K562 (cell line): ENCODE measurements at regions not wholly inside any gene's neighbourhood (a gene's known extent, or its start where the extent isn't known, plus 50 kb on each side); places are given as distances from the start of the nearest gene placed in this dataset.

ENCODE experiments used
- ATAC-seq: fragments of 200-7000 bp; cut with Tn5 transposase; 3 replicates; pipeline ENCODE4 v1.9.1; 2020; ENCODE audit warnings: moderate library complexity
- BruUV-seq: library from RNA; stranded (reverse); fragments of 400-500 nt; replicated peaks from 2 replicates; lab custom pipeline; 2021; lab: Mats Ljungman, UMichigan
- CTCF ChIA-PET: fragments of 300-600 bp; formaldehyde crosslinking; extraction: SDS; loops from one replicate; lab custom pipeline; 2021; ENCODE audit warnings: low intra/inter-chr PET ratio; lab: Yijun Ruan, JAX
- POLR2A ChIA-PET: fragments of 300-600, 350-650 bp; sonication (Branson Sonifier 250); formaldehyde crosslinking; extraction: SDS; loops from one replicate; lab custom pipeline; 2021; ENCODE audit warnings: antibody characterized with exemption, inconsistent platforms; lab: Yijun Ruan, JAX
- DNase-seq, 4 experiments: peaks; one replicate each; pipeline versions ENCODE4 v3.0.0 to v3.0.0-alpha.2; 2011 to 2018; ENCODE audit warnings: low spot score in 3 of 4, mixed read lengths in 3 of 4; ENCODE audit errors: extremely low read depth in 1 of 4
- FAIRE-seq: peaks from 2 replicates; lab custom pipeline; 2011; peaks lifted over from hg19 to GRCh38; lab: Jason Lieb, UNC
- H2AFZ ChIP-seq: 2 replicates; pipeline ENCODE4 v1.6.0; 2011; ENCODE audit warnings: low read depth, low read length, control low read depth, inconsistent platforms
- H3K27ac ChIP-seq: fragments of 200-600 bp; 3 replicates; pipeline ENCODE4 v1.8.0; 2011; ENCODE audit warnings: low read depth, mild to moderate bottlenecking, control low read depth, inconsistent platforms, low read length, moderate library complexity, mixed read lengths; ENCODE audit errors: extremely low read depth
- H3K27me3 ChIP-seq, 2 experiments: fragments of 300-600 bp in 1 of 2; 2 replicates in 1 of 2; 3 replicates in 1 of 2; pipeline versions ENCODE4 v1.6.0 to v1.8.0; 2011; ENCODE audit warnings: inconsistent platforms in 2 of 2, low read length in 2 of 2, mild to moderate bottlenecking in 1 of 2, mixed read lengths in 1 of 2, moderate library complexity in 1 of 2; ENCODE audit not compliant: control insufficient read depth in 2 of 2, insufficient read depth in 2 of 2
- H3K36me3 ChIP-seq: fragments of 300-600 bp; 3 replicates; pipeline ENCODE4 v1.8.0; 2011; ENCODE audit warnings: mild to moderate bottlenecking, low read length, inconsistent platforms; ENCODE audit not compliant: control insufficient read depth, insufficient read depth
- H3K4me1 ChIP-seq, 2 experiments: fragments of 200-600 bp in 1 of 2; replicated peaks in 1 of 2; 2 replicates in 1 of 2; 3 replicates in 1 of 2; pipeline versions ENCODE4 v1.5.1 to v1.8.0; 2011; ENCODE audit warnings: inconsistent platforms in 2 of 2, low read length in 2 of 2, mild to moderate bottlenecking in 1 of 2, mixed read lengths in 1 of 2, moderate library complexity in 1 of 2; ENCODE audit not compliant: control insufficient read depth in 2 of 2, insufficient read depth in 2 of 2
- H3K4me2 ChIP-seq: 2 replicates; pipeline ENCODE4 v1.6.1; 2011; ENCODE audit warnings: low read length, control low read depth, inconsistent platforms, mixed read lengths; ENCODE audit not compliant: insufficient read depth
- H3K4me3 ChIP-seq: fragments of 200-600 bp; sonication (generic), shearing (Covaris generic); 2 replicates; pipeline ENCODE4 v1.5.1; 2016; ENCODE audit warnings: control low read depth, inconsistent platforms
- H3K79me2 ChIP-seq: fragments of 200-600 bp; 3 replicates; pipeline ENCODE4 v1.8.0; 2011; ENCODE audit warnings: low read length, inconsistent platforms; ENCODE audit not compliant: control insufficient read depth, insufficient read depth
- H3K9ac ChIP-seq, 2 experiments: 2 replicates each; pipeline versions ENCODE4 v1.6.0 to v1.6.1; 2011; ENCODE audit warnings: low read depth in 2 of 2, low read length in 2 of 2, control low read depth in 1 of 2, inconsistent platforms in 1 of 2, mild to moderate bottlenecking in 1 of 2, mixed read lengths in 1 of 2; ENCODE audit not compliant: insufficient read depth in 1 of 2
- H3K9me1 ChIP-seq: one replicate; pipeline ENCODE4 v1.6.0; 2011; ENCODE audit warnings: inconsistent platforms, mild to moderate bottlenecking, low read length, moderate library complexity; ENCODE audit not compliant: control insufficient read depth, insufficient read depth
- H3K9me3 ChIP-seq: replicated peaks from 2 replicates; pipeline ENCODE4 v1.5.1; 2011; ENCODE audit warnings: low read depth, low read length, inconsistent platforms; ENCODE audit not compliant: control insufficient read depth, insufficient read depth
- H4K20me1 ChIP-seq: replicated peaks from 2 replicates; pipeline ENCODE4 v1.6.1; 2011; ENCODE audit warnings: low read length, inconsistent platforms, mixed read lengths; ENCODE audit not compliant: control insufficient read depth, insufficient read depth
- BRF1 ChIP-seq: IDR thresholded peaks from 3 replicates; pipeline ENCODE4 v1.6.1; 2011; ENCODE audit warnings: borderline replicate concordance, mild to moderate bottlenecking; ENCODE audit not compliant: insufficient read length; ENCODE audit errors: extremely low read depth
- CREB3L1 ChIP-seq: fragments of 450-650 bp; IDR thresholded peaks from 2 replicates; pipeline ENCODE4 v1.6.1; 2014; ENCODE audit warnings: low read depth, mild to moderate bottlenecking, moderate library complexity, borderline replicate concordance
- DNMT1 ChIP-seq: fragments of 450-650 bp; IDR thresholded peaks from 2 replicates; pipeline ENCODE4 v1.6.1; 2016; ENCODE audit warnings: antibody characterized with exemption, mild to moderate bottlenecking
- ETV6 ChIP-seq, 3 experiments: fragments of 150-350 bp in 1 of 3; sonication (generic) in 1 of 3; formaldehyde crosslinking in 1 of 3; IDR thresholded peaks; 2 replicates each; pipeline versions ENCODE4 v1.6.1 to v1.8.0; 2014 to 2022; ENCODE audit warnings: borderline replicate concordance in 2 of 3, low read depth in 2 of 3, antibody characterized with exemption in 1 of 3, low read length in 1 of 3, mild to moderate bottlenecking in 1 of 3, missing genetic modification reagents in 1 of 3
- FOXK2 ChIP-seq, 2 experiments: fragments of 450-650 bp; IDR thresholded peaks in 1 of 2; conservative IDR thresholded peaks in 1 of 2; 2 replicates each; pipeline ENCODE4 v1.6.1; 2016; ENCODE audit warnings: low read depth in 2 of 2, mild to moderate bottlenecking in 1 of 2
- NFXL1 ChIP-seq: fragments of 450-650 bp; formaldehyde crosslinking; IDR thresholded peaks from 2 replicates; pipeline ENCODE4 v1.4.0; 2021; ENCODE audit warnings: mild to moderate bottlenecking
- NUFIP1 ChIP-seq: fragments of 450-650 bp; IDR thresholded peaks from 2 replicates; pipeline ENCODE4 v1.6.1; 2018; ENCODE audit not compliant: partially characterized antibody
- RBBP5 ChIP-seq: fragments of 200-600 bp; sonication (generic); IDR thresholded peaks from 2 replicates; pipeline ENCODE4 v1.6.1; 2012; ENCODE audit warnings: borderline replicate concordance, mild to moderate bottlenecking, low read length, control low read depth, inconsistent platforms; ENCODE audit not compliant: insufficient read depth, poor library complexity, severe bottlenecking
- SAFB ChIP-seq: fragments of 200-400 bp; formaldehyde crosslinking; IDR thresholded peaks from 2 replicates; pipeline ENCODE4 v1.6.1; 2017; ENCODE audit warnings: low read depth, low read length, borderline replicate concordance
- SMC3 ChIP-seq: conservative IDR thresholded peaks from 2 replicates; pipeline ENCODE4 v1.6.1; 2011; ENCODE audit warnings: low read depth, low read length, improper control_type of control experiment; ENCODE audit not compliant: insufficient read depth
- SRSF9 ChIP-seq: fragments of 200-400 bp; formaldehyde crosslinking; IDR thresholded peaks from 2 replicates; pipeline ENCODE4 v1.6.1; 2017; ENCODE audit warnings: low read depth, low read length, borderline replicate concordance
- THRB ChIP-seq: fragments of 450-650 bp; formaldehyde crosslinking; conservative IDR thresholded peaks from 2 replicates; pipeline ENCODE4 v1.4.0; 2022; ENCODE audit warnings: mild to moderate bottlenecking, missing genetic modification characterization
- ZNF197 ChIP-seq: fragments of 200-800 bp; sonication (Bioruptor generic); IDR thresholded peaks from 2 replicates; pipeline ENCODE4 v1.6.1; 2016; ENCODE audit warnings: low read depth, missing genetic modification characterization, missing compliant biosample characterization
- ZNF212 ChIP-seq: fragments of 450-650 bp; formaldehyde crosslinking; IDR thresholded peaks from 2 replicates; pipeline ENCODE4 v1.4.0; 2020; ENCODE audit warnings: mild to moderate bottlenecking
- ZNF277 ChIP-seq: fragments of 250-450 bp; sonication (Bioruptor Pico); IDR thresholded peaks from 2 replicates; pipeline ENCODE4 v1.8.0; 2022; ENCODE audit warnings: inconsistent platforms, mild to moderate bottlenecking, moderate library complexity, borderline replicate concordance
- ZNF561 ChIP-seq: fragments of 450-650 bp; formaldehyde crosslinking; conservative IDR thresholded peaks from 2 replicates; pipeline ENCODE4 v1.4.0; 2020; ENCODE audit warnings: mild to moderate bottlenecking, moderate library complexity
- ZNF76 ChIP-seq: fragments of 250-450 bp; sonication (Bioruptor Pico); IDR thresholded peaks from 2 replicates; pipeline ENCODE4 v1.4.0; 2020; ENCODE audit warnings: mild to moderate bottlenecking, moderate library complexity, borderline replicate concordance
- WGBS: fragments of 100-300 bp; shearing (Covaris generic); methylation state at CpG from one replicate; pipeline ENCODE4 v1.1.6; 2016; ENCODE audit warnings: low coverage, mixed read lengths; ENCODE audit not compliant: insufficient coverage; ENCODE audit errors: missing lambda C conversion rate; 5-methylcytosine and 5-hydroxymethylcytosine counted together
- in situ Hi-C: fragments of 300-500 bp; cut with MboI; formaldehyde crosslinking; loops from 4 replicates; pipeline ENCODE4 v1.15.0; 2018; ENCODE audit warnings: inconsistent platforms, mixed read lengths
- intact Hi-C: fragments of 100-400 bp; cut with micrococcal nuclease; formaldehyde crosslinking; loops from 2 replicates; pipeline ENCODE4 v1.14.2; 2022

- intact Hi-C loops, result no loop called here
- no peak for TF ChIP-seq RBBP5
- no peak for TF ChIP-seq ETV6 (IDR thresholded peaks at IDR 0.05; ENCODE audit: borderline replicate concordance in 1 of 2, low read depth in 2 of 2, low read length in 1 of 2)
- no peak for TF ChIP-seq ETV6 (CRISPR knock-in tag; IDR thresholded peaks at IDR 0.05; ENCODE audit: borderline replicate concordance)
- TF ChIP-seq DNMT1, result no peak
- no peak for TF ChIP-seq ZNF277 (CRISPR knock-in tag)
- TF ChIP-seq FOXK2 (conservative IDR thresholded peaks at IDR 0.05 in 1 of 2, IDR thresholded peaks at IDR 0.05 in 1 of 2; ENCODE audit: low read depth in 2 of 2), result no peak
- TF ChIP-seq ZNF561, result no peak
- no peak for TF ChIP-seq SAFB
- no peak for TF ChIP-seq ZNF212 (CRISPR knock-in tag)
- TF ChIP-seq SRSF9, result no peak
- TF ChIP-seq SMC3, result no peak
- TF ChIP-seq NUFIP1, result no peak
- no peak for TF ChIP-seq BRF1
- no peak for TF ChIP-seq ZNF76 (CRISPR knock-in tag)
- TF ChIP-seq ZNF197 (CRISPR knock-in tag), result no peak
- no peak for TF ChIP-seq CREB3L1
- no peak for TF ChIP-seq NFXL1
- no peak for TF ChIP-seq THRB (CRISPR knock-in tag)
Observed at GRCh38 chr9:106670418-106670817, 192.5 kb upstream of the ZNF462 start.

More at GRCh38 chr9:106670418-106670817, 192.5 kb upstream of the ZNF462 start:
- H2AFZ ChIP-seq, result no peak overlapping the region
- H3K27ac ChIP-seq, result no peak overlapping the region
- no peak overlapping the region for H3K9ac ChIP-seq
- ATAC-seq (no peak), FAIRE-seq (no peak), DNase-seq (no peak)
- no peaks in the 10 kb centered on the region for H3K9me1 ChIP-seq
- H3K4me2 ChIP-seq, result no peak overlapping the region
- no peaks in the 10 kb centered on the region for H3K9me3 ChIP-seq
- ChIA-PET POLR2A (no interaction called here), CTCF (no interaction called here)
- H3K4me3 ChIP-seq, result no peak overlapping the region
- no peaks in the 10 kb centered on the region for H3K79me2 ChIP-seq
- H3K27me3 ChIP-seq, result no peaks in the 10 kb centered on the region
- in situ Hi-C loops, result no loop called here
- WGBS, result 0% methylated on average over 2 of the region's 2 CpGs
- H4K20me1 ChIP-seq, result no peaks in the 10 kb centered on the region
- no peaks in the 10 kb centered on the region for H3K4me1 ChIP-seq
- no peaks in the 10 kb centered on the region for H3K36me3 ChIP-seq
- no TSS peak for BruUV-seq
